Body of pancreas (tissue), 4 donors: ENCODE measurements at regions not wholly inside any gene's neighbourhood (a gene's known extent, or its start where the extent isn't known, plus 50 kb on each side); places are given as distances from the start of the nearest gene placed in this dataset.

Experiments used
- POLR2A ChIP-seq, 3 donors: fragments of 450-650 bp; IDR thresholded peaks; one replicate each; pipeline ENCODE4 v1.6.1; 2016; ENCODE audit warnings: antibody characterized with exemption in 3 of 3, mild to moderate bottlenecking in 2 of 3
- TF ChIP-seq, protein P1 (sequence below), 7 experiments: fragments of 450-650 bp in 4 of 7; fragments of 200-600 bp in 3 of 7; sonication (generic) in 3 of 7; IDR thresholded peaks; one replicate each; pipeline ENCODE4 v1.5.1; 2016 to 2019; ENCODE audit warnings: antibody characterized with exemption in 7 of 7

DNA sequence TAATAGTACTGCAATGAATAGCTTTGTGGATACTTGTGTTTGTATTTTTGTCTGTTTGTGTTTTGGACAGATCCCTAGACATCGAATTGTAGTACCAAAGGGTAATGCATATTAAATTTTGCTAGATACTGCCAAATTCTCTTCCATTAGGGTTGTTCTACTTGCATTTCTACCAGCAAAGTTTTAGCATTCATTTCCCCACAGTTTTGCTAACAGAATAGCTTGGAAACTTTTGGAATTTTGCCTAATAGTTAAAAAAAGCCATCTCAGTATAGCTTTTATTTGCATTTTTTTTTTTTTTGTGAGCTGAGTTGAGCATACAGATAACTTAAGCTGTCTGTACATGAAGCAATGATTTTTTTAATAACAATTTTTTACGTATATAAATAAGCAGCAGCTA is 1084.9 kb downstream of the ADGRL3 start:
- TF ChIP-seq, protein P1, sequence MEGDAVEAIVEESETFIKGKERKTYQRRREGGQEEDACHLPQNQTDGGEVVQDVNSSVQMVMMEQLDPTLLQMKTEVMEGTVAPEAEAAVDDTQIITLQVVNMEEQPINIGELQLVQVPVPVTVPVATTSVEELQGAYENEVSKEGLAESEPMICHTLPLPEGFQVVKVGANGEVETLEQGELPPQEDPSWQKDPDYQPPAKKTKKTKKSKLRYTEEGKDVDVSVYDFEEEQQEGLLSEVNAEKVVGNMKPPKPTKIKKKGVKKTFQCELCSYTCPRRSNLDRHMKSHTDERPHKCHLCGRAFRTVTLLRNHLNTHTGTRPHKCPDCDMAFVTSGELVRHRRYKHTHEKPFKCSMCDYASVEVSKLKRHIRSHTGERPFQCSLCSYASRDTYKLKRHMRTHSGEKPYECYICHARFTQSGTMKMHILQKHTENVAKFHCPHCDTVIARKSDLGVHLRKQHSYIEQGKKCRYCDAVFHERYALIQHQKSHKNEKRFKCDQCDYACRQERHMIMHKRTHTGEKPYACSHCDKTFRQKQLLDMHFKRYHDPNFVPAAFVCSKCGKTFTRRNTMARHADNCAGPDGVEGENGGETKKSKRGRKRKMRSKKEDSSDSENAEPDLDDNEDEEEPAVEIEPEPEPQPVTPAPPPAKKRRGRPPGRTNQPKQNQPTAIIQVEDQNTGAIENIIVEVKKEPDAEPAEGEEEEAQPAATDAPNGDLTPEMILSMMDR (IDR thresholded peaks at IDR 0.05) = no peak
- no peak for TF ChIP-seq POLR2A (IDR thresholded peaks at IDR 0.05)
